ENCODE measurements at regions not wholly inside any gene's neighbourhood (a gene's known extent, or its start where the extent isn't known, plus 50 kb on each side); places are given as distances from the start of the nearest gene placed in this dataset.
"Not testable (repeated sequence)": the region's sequence is repeated elsewhere in the genome, so short reads cannot be mapped to it uniquely, and the experiment has no call there.

- no peaks in the 10 kb centered on the region for H3K27me3 ChIP-seq (ENCODE audit: control insufficient read depth, insufficient read depth, low read length)
- H3K9me3 ChIP-seq (ENCODE audit: control insufficient read depth, insufficient read depth, low read length), result peaks cover 92% of the 10 kb centered on the region
- no peak overlapping the region for H3K27ac ChIP-seq (ENCODE audit: low read depth, low read length)
- no peaks in the 10 kb centered on the region for H3K36me3 ChIP-seq (ENCODE audit: control insufficient read depth, insufficient read depth, low read length)
- peak overlapping the region; percentile 6; the same call in 1 of the 2 replicates for H3K4me3 ChIP-seq (ENCODE audit: low read depth, low read length)
- no peaks in the 10 kb centered on the region for H3K4me1 ChIP-seq (ENCODE audit: control insufficient read depth, insufficient read depth, low read length)
- no peak overlapping the region for H3K9ac ChIP-seq (ENCODE audit: low read depth, low read length)
Observed at GRCh38 chr14:106227793-106228192, 701.4 kb downstream of the TMEM121 start.

GRCh38 chr14:106228541-106229158 is 702.3 kb downstream of the TMEM121 start:
- H3K27ac ChIP-seq (ENCODE audit: low read depth, low read length), result no peak overlapping the region
- H3K4me1 ChIP-seq (ENCODE audit: control insufficient read depth, insufficient read depth, low read length), result no peaks in the 10 kb centered on the region
- H3K36me3 ChIP-seq (ENCODE audit: control insufficient read depth, insufficient read depth, low read length), result no peaks in the 10 kb centered on the region
- H3K4me3 ChIP-seq (ENCODE audit: low read depth, low read length), result no peak overlapping the region
- no peak overlapping the region for H3K9ac ChIP-seq (ENCODE audit: low read depth, low read length)
- H3K27me3 ChIP-seq (ENCODE audit: control insufficient read depth, insufficient read depth, low read length), result no peaks in the 10 kb centered on the region
- peaks cover 92% of the 10 kb centered on the region for H3K9me3 ChIP-seq (ENCODE audit: control insufficient read depth, insufficient read depth, low read length)

- H3K27ac ChIP-seq (ENCODE audit: low read depth, low read length), result no peak overlapping the region
- no peaks in the 10 kb centered on the region for H3K27me3 ChIP-seq (ENCODE audit: control insufficient read depth, insufficient read depth, low read length)
- H3K9me3 ChIP-seq (ENCODE audit: control insufficient read depth, insufficient read depth, low read length), result peaks cover 90% of the 10 kb centered on the region
- H3K9ac ChIP-seq (ENCODE audit: low read depth, low read length), result no peak overlapping the region
- no peak overlapping the region for H3K4me3 ChIP-seq (ENCODE audit: low read depth, low read length)
- H3K36me3 ChIP-seq (ENCODE audit: control insufficient read depth, insufficient read depth, low read length), result no peaks in the 10 kb centered on the region
- H3K4me1 ChIP-seq (ENCODE audit: control insufficient read depth, insufficient read depth, low read length), result no peaks in the 10 kb centered on the region
Observed at GRCh38 chr14:106230071-106230470, 703.7 kb downstream of the TMEM121 start.

GRCh38 chr14:106233191-106233590 is 706.8 kb downstream of the TMEM121 start:
- H3K36me3 ChIP-seq (ENCODE audit: control insufficient read depth, insufficient read depth, low read length); H3K4me1 ChIP-seq (ENCODE audit: control insufficient read depth, insufficient read depth, low read length); H3K9ac ChIP-seq (ENCODE audit: low read depth, low read length); H3K4me3 ChIP-seq (ENCODE audit: low read depth, low read length); H3K27me3 ChIP-seq (ENCODE audit: control insufficient read depth, insufficient read depth, low read length); H3K27ac ChIP-seq (ENCODE audit: low read depth, low read length): not testable (repeated sequence)
- peaks cover 89% of the 10 kb centered on the region for H3K9me3 ChIP-seq (ENCODE audit: control insufficient read depth, insufficient read depth, low read length)

GRCh38 chr14:106234525-106235254 is 708.3 kb downstream of the TMEM121 start:
- H3K27me3 ChIP-seq (ENCODE audit: control insufficient read depth, insufficient read depth, low read length); H3K4me1 ChIP-seq (ENCODE audit: control insufficient read depth, insufficient read depth, low read length); H3K9ac ChIP-seq (ENCODE audit: low read depth, low read length); H3K36me3 ChIP-seq (ENCODE audit: control insufficient read depth, insufficient read depth, low read length); H3K27ac ChIP-seq (ENCODE audit: low read depth, low read length); H3K4me3 ChIP-seq (ENCODE audit: low read depth, low read length): not testable (repeated sequence)
- peaks cover 89% of the 10 kb centered on the region for H3K9me3 ChIP-seq (ENCODE audit: control insufficient read depth, insufficient read depth, low read length)

- Histone ChIP-seq H3K9me3 (ENCODE audit: control insufficient read depth, insufficient read depth, low read length) (peaks cover 92% of the 10 kb centered on the region), H3K4me3 (ENCODE audit: low read depth, low read length) (no peak overlapping the region), H3K27ac (ENCODE audit: low read depth, low read length) (no peak overlapping the region), H3K4me1 (ENCODE audit: control insufficient read depth, insufficient read depth, low read length) (no peaks in the 10 kb centered on the region), H3K9ac (ENCODE audit: low read depth, low read length) (no peak overlapping the region), H3K36me3 (ENCODE audit: control insufficient read depth, insufficient read depth, low read length) (no peaks in the 10 kb centered on the region), H3K27me3 (ENCODE audit: control insufficient read depth, insufficient read depth, low read length) (no peaks in the 10 kb centered on the region)
Observed at GRCh38 chr14:106235356-106236159, 709.2 kb downstream of the TMEM121 start.

GRCh38 chr14:106248321-106249192 is 722.2 kb downstream of the TMEM121 start:
- Histone ChIP-seq H3K27ac (ENCODE audit: low read depth, low read length) (no peak overlapping the region), H3K4me3 (ENCODE audit: low read depth, low read length) (no peak overlapping the region), H3K27me3 (ENCODE audit: control insufficient read depth, insufficient read depth, low read length) (no peaks in the 10 kb centered on the region), H3K9ac (ENCODE audit: low read depth, low read length) (no peak overlapping the region), H3K9me3 (ENCODE audit: control insufficient read depth, insufficient read depth, low read length) (peaks cover 57% of the 10 kb centered on the region), H3K4me1 (ENCODE audit: control insufficient read depth, insufficient read depth, low read length) (no peaks in the 10 kb centered on the region), H3K36me3 (ENCODE audit: control insufficient read depth, insufficient read depth, low read length) (no peaks in the 10 kb centered on the region)

GRCh38 chr14:106253995-106254394 is 727.6 kb downstream of the TMEM121 start:
- H3K4me1 ChIP-seq (ENCODE audit: control insufficient read depth, insufficient read depth, low read length); H3K9ac ChIP-seq (ENCODE audit: low read depth, low read length); H3K36me3 ChIP-seq (ENCODE audit: control insufficient read depth, insufficient read depth, low read length); H3K27ac ChIP-seq (ENCODE audit: low read depth, low read length); H3K27me3 ChIP-seq (ENCODE audit: control insufficient read depth, insufficient read depth, low read length); H3K4me3 ChIP-seq (ENCODE audit: low read depth, low read length): not testable (repeated sequence)
- H3K9me3 ChIP-seq (ENCODE audit: control insufficient read depth, insufficient read depth, low read length), result peaks cover 86% of the 10 kb centered on the region

GRCh38 chr14:106257569-106257994 is 731.2 kb downstream of the TMEM121 start:
- H3K27me3 ChIP-seq (ENCODE audit: control insufficient read depth, insufficient read depth, low read length); H3K27ac ChIP-seq (ENCODE audit: low read depth, low read length); H3K4me3 ChIP-seq (ENCODE audit: low read depth, low read length); H3K9ac ChIP-seq (ENCODE audit: low read depth, low read length); H3K4me1 ChIP-seq (ENCODE audit: control insufficient read depth, insufficient read depth, low read length); H3K36me3 ChIP-seq (ENCODE audit: control insufficient read depth, insufficient read depth, low read length): not testable (repeated sequence)
- H3K9me3 ChIP-seq (ENCODE audit: control insufficient read depth, insufficient read depth, low read length), result peaks cover 86% of the 10 kb centered on the region

- Histone ChIP-seq H3K36me3 (ENCODE audit: control insufficient read depth, insufficient read depth, low read length) (no peaks in the 10 kb centered on the region), H3K9ac (ENCODE audit: low read depth, low read length) (no peak overlapping the region), H3K4me3 (ENCODE audit: low read depth, low read length) (peak overlapping the region; percentile 8; the same call in 1 of the 2 replicates), H3K27me3 (ENCODE audit: control insufficient read depth, insufficient read depth, low read length) (no peaks in the 10 kb centered on the region), H3K9me3 (ENCODE audit: control insufficient read depth, insufficient read depth, low read length) (peaks cover 95% of the 10 kb centered on the region), H3K27ac (ENCODE audit: low read depth, low read length) (no peak overlapping the region), H3K4me1 (ENCODE audit: control insufficient read depth, insufficient read depth, low read length) (no peaks in the 10 kb centered on the region)
Observed at GRCh38 chr14:106268013-106268727, 741.8 kb downstream of the TMEM121 start.
